ENCODE measurements at regions not wholly inside any gene's neighbourhood (a gene's known extent, or its start where the extent isn't known, plus 50 kb on each side); places are given as distances from the start of the nearest gene placed in this dataset.
"Not testable (repeated sequence)": the region's sequence is repeated elsewhere in the genome, so short reads cannot be mapped to it uniquely, and the experiment has no call there.

DNA sequence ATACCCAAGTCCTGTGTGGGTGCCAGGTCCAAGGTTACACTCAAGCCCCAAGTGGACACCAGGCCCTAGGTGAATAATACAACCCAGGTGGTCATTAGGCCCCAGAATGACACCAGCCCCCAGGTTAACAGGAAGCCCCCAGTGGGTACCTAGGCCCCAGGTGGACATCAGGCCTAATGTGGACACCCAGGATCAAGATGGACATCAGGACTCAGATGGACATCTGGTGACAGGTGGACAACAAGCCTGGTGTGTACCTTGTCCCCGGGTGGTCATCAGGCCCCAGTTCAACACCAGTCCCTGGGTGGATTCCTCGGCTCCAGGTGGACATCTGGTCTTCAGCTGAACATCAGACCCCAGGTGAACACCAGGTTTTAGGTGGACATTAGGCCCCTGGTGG, 1485.4 kb upstream of the TPTE start:
- TF ChIP-seq POLR2A (IDR thresholded peaks at IDR 0.05; ENCODE audit: low read depth, low read length); SMC3 (IDR thresholded peaks at IDR 0.05; ENCODE audit: low read depth, low read length); FOS (IDR thresholded peaks at IDR 0.05; ENCODE audit: low read depth, low read length); RAD21 (IDR thresholded peaks at IDR 0.05; ENCODE audit: low read length); MAFK (IDR thresholded peaks at IDR 0.05; ENCODE audit: low read depth, low read length): not testable (repeated sequence)
- TF ChIP-seq, protein P1, sequence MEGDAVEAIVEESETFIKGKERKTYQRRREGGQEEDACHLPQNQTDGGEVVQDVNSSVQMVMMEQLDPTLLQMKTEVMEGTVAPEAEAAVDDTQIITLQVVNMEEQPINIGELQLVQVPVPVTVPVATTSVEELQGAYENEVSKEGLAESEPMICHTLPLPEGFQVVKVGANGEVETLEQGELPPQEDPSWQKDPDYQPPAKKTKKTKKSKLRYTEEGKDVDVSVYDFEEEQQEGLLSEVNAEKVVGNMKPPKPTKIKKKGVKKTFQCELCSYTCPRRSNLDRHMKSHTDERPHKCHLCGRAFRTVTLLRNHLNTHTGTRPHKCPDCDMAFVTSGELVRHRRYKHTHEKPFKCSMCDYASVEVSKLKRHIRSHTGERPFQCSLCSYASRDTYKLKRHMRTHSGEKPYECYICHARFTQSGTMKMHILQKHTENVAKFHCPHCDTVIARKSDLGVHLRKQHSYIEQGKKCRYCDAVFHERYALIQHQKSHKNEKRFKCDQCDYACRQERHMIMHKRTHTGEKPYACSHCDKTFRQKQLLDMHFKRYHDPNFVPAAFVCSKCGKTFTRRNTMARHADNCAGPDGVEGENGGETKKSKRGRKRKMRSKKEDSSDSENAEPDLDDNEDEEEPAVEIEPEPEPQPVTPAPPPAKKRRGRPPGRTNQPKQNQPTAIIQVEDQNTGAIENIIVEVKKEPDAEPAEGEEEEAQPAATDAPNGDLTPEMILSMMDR (conservative IDR thresholded peaks at IDR 0.05; ENCODE audit: low read depth, low read length) = not testable (repeated sequence)
